ENCODE measurements at regions not wholly inside any gene's neighbourhood (a gene's known extent, or its start where the extent isn't known, plus 50 kb on each side); places are given as distances from the start of the nearest gene placed in this dataset.

DNA sequence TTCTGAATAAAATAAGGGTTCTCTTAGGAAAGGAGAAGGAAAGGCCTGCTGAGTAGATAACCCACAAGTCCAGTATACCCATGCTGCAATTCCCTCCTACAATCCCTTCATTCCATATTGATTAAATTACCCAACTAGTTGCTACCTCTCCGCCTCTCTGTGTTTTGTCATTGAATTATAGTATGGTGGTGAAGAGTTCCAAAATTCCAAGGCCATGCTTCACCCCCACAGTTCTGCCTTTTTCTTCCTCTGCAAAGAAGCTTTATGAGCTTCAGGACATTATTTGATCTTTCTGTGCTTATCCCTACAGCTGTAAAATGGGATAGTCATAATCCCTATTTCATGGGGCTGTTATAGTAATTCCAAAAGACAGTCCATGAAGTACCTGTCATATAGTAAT lies 215.6 kb downstream of the ACTL7B start:
- H3K27ac Mint-ChIP-seq = no peak overlapping the region
- ChIA-PET POLR2A (no interaction called here), CTCF (no interaction called here)
- intact Hi-C loops (cut with micrococcal nuclease) = no loop called here
- Histone ChIP-seq H3K36me3 (replicated peaks in 1 of 2; ENCODE audit: control extremely low read depth in 1 of 2, control insufficient read depth in 1 of 2, extremely low read depth in 1 of 2, insufficient read depth in 2 of 2, low read length in 1 of 2) (no peaks in the 10 kb centered on the region), H3K9me3 (ENCODE audit: control extremely low read depth in 1 of 3, control insufficient read depth in 2 of 3, insufficient read depth in 1 of 3, low read length in 2 of 3) (no peaks in the 10 kb centered on the region), H3K4me3 (ENCODE audit: control extremely low read depth in 1 of 5, extremely low read depth in 1 of 5, insufficient read depth in 1 of 5, low read depth in 2 of 5, low read length in 4 of 5) (no peak overlapping the region), H3K9ac (ENCODE audit: low read length) (no peak overlapping the region), H3K27ac (ENCODE audit: low read length in 2 of 2) (no peak overlapping the region), H4K20me1 (ENCODE audit: control insufficient read depth, insufficient read depth, low read length, poor library complexity, severe bottlenecking) (no peaks in the 10 kb centered on the region), H3K27me3 (replicated peaks in 1 of 4; ENCODE audit: control extremely low read depth in 1 of 4, control insufficient read depth in 3 of 4, insufficient read depth in 4 of 4, low read length in 3 of 4) (no peaks in the 10 kb centered on the region), H2AFZ (ENCODE audit: insufficient read depth, low read depth, low read length, poor library complexity, severe bottlenecking) (no peak overlapping the region), H3K4me2 (replicated peaks; ENCODE audit: low read depth, low read length, poor library complexity, severe bottlenecking) (no peak overlapping the region), H3K4me1 (ENCODE audit: control insufficient read depth in 2 of 2, insufficient read depth in 2 of 2, low read length in 2 of 2) (no peaks in the 10 kb centered on the region), H3K79me2 (ENCODE audit: control insufficient read depth, insufficient read depth, low read length) (no peaks in the 10 kb centered on the region)
- no peaks in the 10 kb centered on the region for H3K9me3 Mint-ChIP-seq (ENCODE audit: insufficient read depth)
- TF ChIP-seq, protein P1, sequence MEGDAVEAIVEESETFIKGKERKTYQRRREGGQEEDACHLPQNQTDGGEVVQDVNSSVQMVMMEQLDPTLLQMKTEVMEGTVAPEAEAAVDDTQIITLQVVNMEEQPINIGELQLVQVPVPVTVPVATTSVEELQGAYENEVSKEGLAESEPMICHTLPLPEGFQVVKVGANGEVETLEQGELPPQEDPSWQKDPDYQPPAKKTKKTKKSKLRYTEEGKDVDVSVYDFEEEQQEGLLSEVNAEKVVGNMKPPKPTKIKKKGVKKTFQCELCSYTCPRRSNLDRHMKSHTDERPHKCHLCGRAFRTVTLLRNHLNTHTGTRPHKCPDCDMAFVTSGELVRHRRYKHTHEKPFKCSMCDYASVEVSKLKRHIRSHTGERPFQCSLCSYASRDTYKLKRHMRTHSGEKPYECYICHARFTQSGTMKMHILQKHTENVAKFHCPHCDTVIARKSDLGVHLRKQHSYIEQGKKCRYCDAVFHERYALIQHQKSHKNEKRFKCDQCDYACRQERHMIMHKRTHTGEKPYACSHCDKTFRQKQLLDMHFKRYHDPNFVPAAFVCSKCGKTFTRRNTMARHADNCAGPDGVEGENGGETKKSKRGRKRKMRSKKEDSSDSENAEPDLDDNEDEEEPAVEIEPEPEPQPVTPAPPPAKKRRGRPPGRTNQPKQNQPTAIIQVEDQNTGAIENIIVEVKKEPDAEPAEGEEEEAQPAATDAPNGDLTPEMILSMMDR (IDR thresholded peaks at IDR 0.05) = no peak
- no peak for TF ChIP-seq EZH2 (IDR thresholded peaks at IDR 0.05; ENCODE audit: borderline replicate concordance, insufficient read depth, low read depth, low read length, poor library complexity, severe bottlenecking)
- no CpG with 5 or more reads among the region's 1 CpG for WGBS (ENCODE audit: insufficient coverage)
- H3K4me3 Mint-ChIP-seq = no peak overlapping the region
- peaks cover 3% of the 10 kb centered on the region for H3K4me1 Mint-ChIP-seq
- peaks cover 4% of the 10 kb centered on the region for H3K27me3 Mint-ChIP-seq
- no peak for DNase-seq
- ATAC-seq (ENCODE audit: low read depth) = no peak

DNA sequence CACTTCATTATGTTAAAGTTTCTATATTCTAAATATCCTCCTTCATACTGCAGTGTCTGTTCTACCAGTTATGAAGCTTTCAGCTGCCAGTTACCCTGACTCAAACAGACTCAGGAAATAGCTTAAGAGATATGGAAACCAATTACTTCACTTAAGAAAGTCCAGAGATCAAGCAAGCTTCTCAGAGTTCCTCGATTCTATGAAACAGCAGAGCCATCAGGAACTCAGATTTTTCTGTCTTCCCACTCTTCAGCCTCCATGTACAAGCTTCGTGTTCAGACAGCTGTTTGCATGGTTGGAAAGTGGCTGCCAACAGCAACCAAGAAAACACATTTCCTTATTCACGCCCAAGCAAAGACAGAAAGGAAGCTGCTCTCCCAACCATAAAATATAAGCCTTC lies 216.1 kb downstream of the ACTL7B start:
- no peak overlapping the region for H3K9ac ChIP-seq (ENCODE audit: low read length)
- no peak overlapping the region for H3K4me2 ChIP-seq (replicated peaks; ENCODE audit: low read depth, low read length, poor library complexity, severe bottlenecking)
- ChIA-PET CTCF (no interaction called here), POLR2A (no interaction called here)
- DNase-seq = no peak
- H4K20me1 ChIP-seq (ENCODE audit: control insufficient read depth, insufficient read depth, low read length, poor library complexity, severe bottlenecking) = no peaks in the 10 kb centered on the region
- H2AFZ ChIP-seq (ENCODE audit: insufficient read depth, low read depth, low read length, poor library complexity, severe bottlenecking) = no peak overlapping the region
- no peak overlapping the region for H3K27ac ChIP-seq (ENCODE audit: low read length in 2 of 2)
- H3K27me3 ChIP-seq (replicated peaks in 1 of 4; ENCODE audit: control extremely low read depth in 1 of 4, control insufficient read depth in 3 of 4, insufficient read depth in 4 of 4, low read length in 3 of 4) = no peaks in the 10 kb centered on the region
- no peaks in the 10 kb centered on the region for H3K4me1 ChIP-seq (ENCODE audit: control insufficient read depth in 2 of 2, insufficient read depth in 2 of 2, low read length in 2 of 2)
- Mint-ChIP-seq H3K4me1 (peaks cover 3% of the 10 kb centered on the region), H3K9me3 (ENCODE audit: insufficient read depth) (no peaks in the 10 kb centered on the region), H3K4me3 (no peak overlapping the region), H3K27ac (no peak overlapping the region), H3K27me3 (peaks cover 4% of the 10 kb centered on the region)
- intact Hi-C loops (cut with micrococcal nuclease) = no loop called here
- H3K79me2 ChIP-seq (ENCODE audit: control insufficient read depth, insufficient read depth, low read length) = no peaks in the 10 kb centered on the region
- no peaks in the 10 kb centered on the region for H3K36me3 ChIP-seq (replicated peaks in 1 of 2; ENCODE audit: control extremely low read depth in 1 of 2, control insufficient read depth in 1 of 2, extremely low read depth in 1 of 2, insufficient read depth in 2 of 2, low read length in 1 of 2)
- H3K4me3 ChIP-seq (ENCODE audit: control extremely low read depth in 1 of 5, extremely low read depth in 1 of 5, insufficient read depth in 1 of 5, low read depth in 2 of 5, low read length in 4 of 5) = no peak overlapping the region
- TF ChIP-seq, protein P1 (IDR thresholded peaks at IDR 0.05) = no peak
- TF ChIP-seq EZH2 (IDR thresholded peaks at IDR 0.05; ENCODE audit: borderline replicate concordance, insufficient read depth, low read depth, low read length, poor library complexity, severe bottlenecking) = no peak
- no peaks in the 10 kb centered on the region for H3K9me3 ChIP-seq (ENCODE audit: control extremely low read depth in 1 of 3, control insufficient read depth in 2 of 3, insufficient read depth in 1 of 3, low read length in 2 of 3)
- ATAC-seq (ENCODE audit: low read depth) = no peak
- WGBS (ENCODE audit: insufficient coverage) = 5% methylated on average over 3 of the region's 3 CpGs

Measured in B cell (primary cell).